ENCODE measurements at regions not wholly inside any gene's neighbourhood (a gene's known extent, or its start where the extent isn't known, plus 50 kb on each side); places are given as distances from the start of the nearest gene placed in this dataset.

- no peak for TF ChIP-seq CTCF (IDR thresholded peaks at IDR 0.05)
- TF ChIP-seq POLR2A (IDR thresholded peaks at IDR 0.05): no peak
Measured at GRCh38 chr21:35428001-35428320, 378.9 kb upstream of the RUNX1 start.
